Mesodermal cell (in vitro differentiated cells): ENCODE measurements at regions not wholly inside any gene's neighbourhood (a gene's known extent, or its start where the extent isn't known, plus 50 kb on each side); places are given as distances from the start of the nearest gene placed in this dataset.

Source experiments
- H3K27ac ChIP-seq: 2 replicates; pipeline ENCODE4 v1.7.0; 2013; ENCODE audit warnings: mild to moderate bottlenecking, low read depth, low read length, moderate library complexity; ENCODE audit not compliant: severe bottlenecking
- H3K36me3 ChIP-seq: 2 replicates; pipeline ENCODE4 v1.7.1; 2013; ENCODE audit warnings: mild to moderate bottlenecking, low read length, moderate library complexity; ENCODE audit not compliant: control insufficient read depth, insufficient read depth
- H3K4me1 ChIP-seq: one replicate; pipeline ENCODE4 v1.7.1; 2013; ENCODE audit warnings: mild to moderate bottlenecking, low read length; ENCODE audit not compliant: insufficient read depth, control insufficient read depth, poor library complexity, severe bottlenecking
- H3K4me3 ChIP-seq: 2 replicates; pipeline ENCODE4 v1.7.0; 2013; ENCODE audit warnings: low read length, control low read depth, mild to moderate bottlenecking; ENCODE audit not compliant: insufficient read depth, poor library complexity, severe bottlenecking; ENCODE audit errors: extremely low read depth
- H3K9me3 ChIP-seq: 2 replicates; pipeline ENCODE4 v1.7.1; 2013; ENCODE audit warnings: mild to moderate bottlenecking, low read length, moderate library complexity; ENCODE audit not compliant: control insufficient read depth
- WGBS, 2 experiments: methylation state at CpG; one replicate each; pipeline ENCODE4 v1.1.5; 2013; ENCODE audit warnings: missing lambda C conversion rate in 2 of 2; ENCODE audit not compliant: insufficient coverage in 2 of 2; 5-methylcytosine and 5-hydroxymethylcytosine counted together

DNA sequence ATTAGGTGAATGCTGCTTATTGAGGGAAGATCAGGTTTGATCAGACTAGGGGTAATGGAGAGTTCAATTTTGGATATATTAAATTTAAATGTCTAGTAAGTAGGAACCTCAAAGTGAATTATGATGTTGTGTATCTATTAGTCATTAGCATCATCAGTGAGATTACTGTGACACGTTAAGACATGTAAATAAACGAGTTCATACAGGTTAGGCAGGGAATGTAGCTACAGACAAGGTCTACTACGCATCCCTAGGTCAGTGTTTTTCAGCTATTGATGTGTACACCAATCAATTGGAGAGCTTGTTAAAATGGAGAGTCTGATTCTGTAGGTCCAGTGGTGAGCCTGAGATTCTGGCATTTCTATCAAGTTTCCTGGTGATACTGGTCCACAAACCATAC lies 120.1 kb upstream of the LRRC4C start:
- Histone ChIP-seq H3K4me1 (no peaks in the 10 kb centered on the region), H3K27ac (no peak overlapping the region), H3K36me3 (no peaks in the 10 kb centered on the region), H3K4me3 (no peak overlapping the region), H3K9me3 (no peaks in the 10 kb centered on the region)
- WGBS, 2 experiments: 74 to 100% methylated on average over 3 of the region's 3 CpGs

DNA sequence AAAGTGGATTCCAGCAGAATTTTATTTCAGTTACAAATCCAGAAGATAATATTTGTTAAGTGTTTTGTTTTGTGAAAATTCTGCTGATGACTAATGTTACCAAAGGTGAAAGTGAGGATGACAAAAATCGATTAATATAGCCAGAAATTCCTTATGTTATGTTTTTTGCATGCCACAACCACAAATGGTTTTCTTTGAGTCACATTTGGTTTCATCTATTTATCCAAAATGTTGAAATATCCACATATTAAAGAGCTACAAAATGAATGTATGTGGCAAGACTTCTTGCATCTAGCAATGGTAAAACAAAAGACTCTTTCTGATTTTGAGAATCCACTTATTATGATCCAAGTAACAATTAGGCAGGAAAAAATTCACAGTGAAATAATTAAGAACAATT lies 150.1 kb upstream of the LRRC4C start:
- Histone ChIP-seq H3K27ac (no peak overlapping the region), H3K36me3 (no peaks in the 10 kb centered on the region), H3K9me3 (no peaks in the 10 kb centered on the region), H3K4me3 (no peak overlapping the region), H3K4me1 (no peaks in the 10 kb centered on the region)
- no CpG with 5 or more reads among the region's 1 CpG for WGBS, 2 experiments

DNA sequence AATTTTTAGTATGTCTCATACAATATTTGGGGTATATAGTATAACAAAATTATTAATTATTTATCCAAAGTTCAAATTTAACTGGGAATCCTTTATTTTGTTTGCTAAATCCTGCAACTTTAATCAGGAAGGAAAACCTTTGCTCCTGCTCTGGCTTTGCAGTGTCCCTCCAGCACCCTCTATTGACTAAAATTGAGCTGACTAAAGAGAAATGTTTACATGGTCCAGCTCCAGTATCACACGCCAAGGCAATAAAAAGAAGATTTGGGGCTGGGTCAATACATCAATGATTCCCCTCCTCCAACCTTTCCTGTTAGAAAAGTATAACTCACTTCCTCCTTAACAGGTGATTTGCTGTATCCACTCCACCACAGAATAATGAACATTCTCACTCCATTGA lies 153.0 kb upstream of the LRRC4C start:
- H3K27ac ChIP-seq: no peak overlapping the region
- WGBS, 2 experiments: 80% methylated on average over 1 of the region's 1 CpG; no CpG with 5 or more reads in 1 of the 2 experiments
- no peaks in the 10 kb centered on the region for H3K4me1 ChIP-seq
- no peaks in the 10 kb centered on the region for H3K36me3 ChIP-seq
- no peaks in the 10 kb centered on the region for H3K9me3 ChIP-seq
- H3K4me3 ChIP-seq: no peak overlapping the region

DNA sequence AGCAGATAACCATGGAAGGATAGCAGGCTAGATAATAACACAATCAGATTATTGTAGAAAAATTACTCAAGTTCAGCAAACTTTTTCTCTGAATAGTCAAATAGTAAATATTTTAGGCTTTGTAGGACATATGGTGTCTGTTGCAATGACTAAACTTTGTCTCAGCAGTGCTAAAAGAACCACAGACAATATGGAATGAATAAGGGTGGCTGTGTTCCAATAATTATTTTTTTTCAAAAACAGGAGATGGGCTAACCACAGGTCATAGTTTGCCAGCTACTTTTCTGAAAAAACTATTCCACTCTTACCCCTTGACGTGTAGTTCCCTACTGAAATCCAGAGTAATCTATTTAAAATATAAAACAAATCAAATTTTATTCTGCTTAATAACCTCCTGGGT lies 153.9 kb upstream of the LRRC4C start:
- Histone ChIP-seq H3K36me3 (no peaks in the 10 kb centered on the region), H3K9me3 (no peaks in the 10 kb centered on the region), H3K27ac (no peak overlapping the region), H3K4me1 (no peaks in the 10 kb centered on the region), H3K4me3 (no peak overlapping the region)
- no CpG with 5 or more reads among the region's 1 CpG for WGBS, 2 experiments

DNA sequence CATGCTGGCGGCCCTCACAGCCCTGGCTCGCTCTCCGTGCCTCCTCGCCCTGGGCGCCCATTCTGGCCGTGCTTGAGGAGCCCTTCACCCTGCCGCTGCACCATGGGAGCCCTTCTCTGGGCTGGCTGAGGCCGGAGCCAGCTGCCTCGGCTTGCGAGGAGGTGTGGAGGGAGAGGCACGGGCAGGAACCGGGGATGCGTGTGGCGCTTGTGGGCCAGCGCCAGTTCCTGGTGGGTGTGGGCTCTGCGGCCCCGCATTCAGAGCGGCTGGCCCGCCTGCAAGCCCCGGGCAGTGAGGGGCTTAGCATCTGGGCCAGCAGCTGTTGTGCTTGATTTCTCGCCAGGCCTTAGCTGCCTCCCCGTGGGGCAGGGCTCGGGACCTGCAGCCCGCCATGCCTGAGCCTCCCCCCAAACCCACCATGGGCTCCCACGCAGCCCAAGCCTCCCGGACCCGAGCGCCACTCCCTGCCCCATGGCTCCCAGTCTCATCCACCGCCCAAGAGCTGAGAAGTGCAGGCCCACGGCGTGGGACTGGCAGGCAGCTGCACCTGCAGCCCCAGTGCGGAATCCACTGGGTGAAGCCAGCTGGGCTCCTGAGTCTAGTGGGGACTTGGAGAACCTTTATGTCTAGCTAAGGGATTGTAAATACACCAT lies 163.4 kb upstream of the LRRC4C start:
- Histone ChIP-seq H3K36me3 (no peaks in the 10 kb centered on the region), H3K4me3 (no peak overlapping the region), H3K9me3 (peaks cover 3% of the 10 kb centered on the region), H3K27ac (no peak overlapping the region), H3K4me1 (no peaks in the 10 kb centered on the region)
- WGBS, 2 experiments: 82 to 94% methylated on average over 17 to 19 of the region's 32 CpGs

DNA sequence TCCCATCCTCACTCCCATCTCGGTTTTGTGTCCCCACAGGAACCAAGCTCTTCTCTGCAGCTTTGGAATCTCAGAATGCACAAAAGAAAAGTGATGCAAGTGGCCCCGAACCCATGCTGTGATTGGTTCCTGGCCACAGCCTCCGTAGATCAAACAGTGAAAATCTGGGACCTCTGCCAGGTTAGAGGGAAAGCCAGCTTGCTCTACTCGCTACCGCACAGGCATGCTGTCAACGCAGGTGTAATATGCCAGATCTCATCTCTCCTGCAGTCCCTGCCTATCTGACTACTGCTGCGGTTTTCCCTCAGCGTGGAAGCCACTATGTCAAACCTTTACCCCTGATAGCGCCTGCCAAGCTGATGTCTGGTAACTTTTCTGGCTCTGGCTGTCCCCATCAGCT lies 200.5 kb upstream of the LRRC4C start:
- H3K4me1 ChIP-seq: no peaks in the 10 kb centered on the region
- H3K36me3 ChIP-seq: no peaks in the 10 kb centered on the region
- H3K9me3 ChIP-seq: no peaks in the 10 kb centered on the region
- 92 to 93% methylated on average over 8 to 9 of the region's 9 CpGs for WGBS, 2 experiments
- no peak overlapping the region for H3K27ac ChIP-seq
- no peak overlapping the region for H3K4me3 ChIP-seq

DNA sequence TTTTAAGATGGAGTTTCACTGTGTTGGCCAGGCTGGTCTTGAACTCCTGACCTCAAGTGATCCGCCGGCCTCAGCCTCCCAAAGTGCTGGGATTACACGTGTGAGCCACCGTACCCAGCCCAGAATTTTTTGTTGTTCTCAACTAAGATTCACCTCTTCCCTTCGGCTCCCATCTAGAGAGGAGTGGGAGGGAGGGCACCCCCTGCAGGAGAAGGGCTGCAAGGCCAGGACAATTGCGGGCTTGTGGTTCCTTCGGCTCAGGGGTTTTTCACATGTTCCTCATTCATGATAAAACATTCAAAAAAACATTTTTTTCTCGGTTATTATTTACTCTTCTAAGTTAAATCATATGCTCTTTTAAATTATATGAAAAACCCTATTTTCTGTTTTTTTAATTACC lies 201.1 kb upstream of the LRRC4C start:
- Histone ChIP-seq H3K4me1 (no peaks in the 10 kb centered on the region), H3K9me3 (no peaks in the 10 kb centered on the region), H3K4me3 (no peak overlapping the region), H3K36me3 (no peaks in the 10 kb centered on the region), H3K27ac (no peak overlapping the region)
- 85 to 100% methylated on average over 2 to 5 of the region's 8 CpGs for WGBS, 2 experiments

DNA sequence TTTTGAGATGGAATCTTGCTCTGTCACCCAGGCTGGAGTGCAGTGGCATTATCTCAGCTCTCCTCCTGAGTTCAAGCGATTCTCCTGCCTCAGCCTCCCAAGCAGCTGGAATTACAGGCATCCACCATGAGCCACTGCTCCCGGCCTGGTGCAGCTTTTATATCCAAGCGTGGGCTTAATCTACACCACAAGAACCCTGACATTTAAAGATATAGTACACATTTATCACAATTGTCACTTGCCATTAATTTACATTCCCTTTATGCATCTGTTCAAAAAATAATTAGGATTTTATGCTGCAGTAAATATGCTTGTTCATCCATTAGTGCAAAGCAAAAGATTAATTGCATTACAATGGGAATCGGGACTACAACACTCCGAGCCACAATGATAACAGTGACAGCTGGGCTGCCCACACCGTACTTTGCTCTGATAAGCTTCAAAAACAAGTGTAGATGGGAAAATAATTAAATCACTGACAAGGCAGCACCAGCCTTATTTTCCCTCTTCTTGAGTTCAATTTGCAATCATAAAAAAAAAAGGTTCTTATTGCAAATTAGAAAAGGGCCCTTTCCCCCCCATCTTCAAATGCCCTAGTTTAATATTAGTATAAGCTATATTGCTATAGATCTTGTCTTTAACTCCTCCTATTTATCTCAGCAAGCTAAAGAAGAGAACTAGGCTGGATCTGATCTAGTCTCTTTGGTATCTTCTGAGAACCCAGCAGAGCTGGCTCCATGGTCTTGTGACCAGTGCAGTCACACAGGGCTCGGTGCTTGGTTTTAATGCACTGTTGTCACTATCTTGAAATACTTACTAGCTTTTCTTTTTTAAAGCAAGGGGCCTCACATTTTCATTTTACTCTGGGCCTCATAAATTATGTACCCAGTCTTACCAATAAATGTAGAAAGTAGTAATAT lies 206.2 kb upstream of the LRRC4C start:
- no peaks in the 10 kb centered on the region for H3K9me3 ChIP-seq
- H3K27ac ChIP-seq: no peak overlapping the region
- H3K4me1 ChIP-seq: no peaks in the 10 kb centered on the region
- no peaks in the 10 kb centered on the region for H3K36me3 ChIP-seq
- no peak overlapping the region for H3K4me3 ChIP-seq
- whole genome bisulfite sequencing, 2 experiments: 80 to 92% methylated on average over 1 to 5 of the region's 7 CpGs

DNA sequence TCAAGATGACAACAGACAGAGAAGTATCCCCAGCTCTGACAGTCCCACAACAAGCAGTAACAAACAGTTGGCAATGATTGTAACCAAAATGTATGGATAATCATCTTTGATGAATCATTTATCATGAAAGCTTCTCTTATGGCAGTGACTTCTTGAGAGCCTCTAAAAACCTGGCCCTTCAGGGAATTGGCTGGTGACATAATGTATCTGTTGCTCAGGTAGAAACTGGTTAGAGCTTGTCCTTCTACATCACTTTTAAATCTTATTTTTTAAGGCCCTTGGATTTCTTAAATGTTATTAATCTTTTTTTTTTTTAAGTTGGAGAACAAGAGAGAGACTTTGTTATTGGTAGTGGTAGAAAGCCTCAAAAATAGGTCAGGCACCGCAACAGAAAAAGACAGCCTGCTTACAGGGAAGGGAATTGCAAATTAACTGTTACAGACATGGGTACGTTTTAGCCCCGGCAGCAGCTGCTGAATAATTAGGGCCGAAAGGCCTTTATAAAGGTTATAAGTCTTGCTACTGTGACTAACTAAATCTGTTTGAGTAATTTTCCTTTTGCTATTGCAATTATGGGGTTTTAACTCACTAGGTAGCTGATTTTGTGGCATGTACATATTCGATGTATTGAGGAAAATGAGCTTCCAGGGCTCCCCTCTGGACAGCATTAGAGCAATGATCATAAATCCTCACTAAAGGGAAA lies 207.7 kb upstream of the LRRC4C start:
- Histone ChIP-seq H3K36me3 (no peaks in the 10 kb centered on the region), H3K27ac (no peak overlapping the region), H3K4me3 (no peak overlapping the region), H3K4me1 (no peaks in the 10 kb centered on the region), H3K9me3 (no peaks in the 10 kb centered on the region)
- WGBS, 2 experiments: 86 to 100% methylated on average over 1 to 5 of the region's 5 CpGs

DNA sequence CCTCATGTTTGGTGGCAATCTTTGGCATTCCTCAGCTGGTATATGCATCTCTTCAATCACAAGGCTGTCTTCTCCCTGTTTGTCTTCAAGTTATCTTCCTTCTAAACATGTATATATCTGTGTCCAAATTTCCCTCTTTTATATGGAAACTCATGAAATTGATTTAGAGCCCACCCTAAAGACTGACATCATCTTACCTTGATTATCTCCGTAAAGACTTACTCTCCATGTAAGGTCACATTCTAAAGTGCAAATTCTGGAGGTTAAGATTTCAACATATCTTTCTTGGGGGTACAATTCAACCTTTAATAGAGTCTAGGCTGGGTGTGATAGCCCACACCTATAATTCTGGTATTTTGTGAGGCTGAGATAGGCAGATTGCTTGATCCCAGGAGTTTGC lies 215.8 kb upstream of the LRRC4C start:
- H3K4me3 ChIP-seq: no peak overlapping the region
- H3K27ac ChIP-seq: no peak overlapping the region
- no peaks in the 10 kb centered on the region for H3K36me3 ChIP-seq
- 100% methylated on average over 1 of the region's 1 CpG; no CpG with 5 or more reads in 1 of the 2 experiments for WGBS, 2 experiments
- no peaks in the 10 kb centered on the region for H3K4me1 ChIP-seq
- no peaks in the 10 kb centered on the region for H3K9me3 ChIP-seq
